ENCODE measurements at regions not wholly inside any gene's neighbourhood (a gene's known extent, or its start where the extent isn't known, plus 50 kb on each side); places are given as distances from the start of the nearest gene placed in this dataset.

DNA sequence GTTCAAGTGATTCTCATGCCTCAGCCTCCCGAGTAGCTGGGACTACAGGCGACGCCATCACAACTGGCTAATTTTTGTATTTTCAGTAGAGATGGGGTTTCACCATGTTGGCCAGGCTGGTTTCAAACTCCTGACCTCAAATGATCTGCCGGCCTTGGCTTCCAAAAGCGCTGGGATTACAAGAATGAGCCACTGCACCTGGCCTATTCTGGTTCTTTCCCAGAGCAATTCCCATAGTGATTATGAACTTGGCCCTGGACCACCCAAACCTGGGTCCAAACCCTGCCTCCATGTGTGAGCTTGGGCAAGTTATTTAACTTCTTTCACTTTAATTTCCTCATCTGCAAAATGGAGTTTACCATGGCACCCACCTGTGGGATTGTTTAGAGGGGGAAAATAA lies 61.5 kb upstream of the HEPHL1 start:
- DNase-seq, result no peak

DNA sequence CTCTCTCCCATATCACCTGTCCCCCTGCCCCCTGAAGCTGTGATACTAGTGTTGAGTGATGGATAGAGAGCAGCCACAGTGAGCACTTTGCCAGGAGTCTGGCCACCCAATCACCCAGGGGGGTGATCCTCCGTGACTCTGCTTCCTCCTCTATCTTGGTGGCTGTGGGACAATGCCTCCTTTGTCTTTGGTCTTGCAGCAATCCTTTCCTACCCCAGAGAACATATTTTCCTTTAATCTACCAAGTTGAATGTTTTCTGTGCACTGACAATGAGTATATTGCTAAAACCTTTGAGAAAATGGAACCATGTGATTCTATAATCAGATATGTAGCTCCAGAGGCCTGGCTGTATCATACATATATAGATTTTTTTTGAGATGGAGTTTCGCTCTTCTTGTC lies 58.1 kb upstream of the HEPHL1 start:
- no peak for DNase-seq

DNA sequence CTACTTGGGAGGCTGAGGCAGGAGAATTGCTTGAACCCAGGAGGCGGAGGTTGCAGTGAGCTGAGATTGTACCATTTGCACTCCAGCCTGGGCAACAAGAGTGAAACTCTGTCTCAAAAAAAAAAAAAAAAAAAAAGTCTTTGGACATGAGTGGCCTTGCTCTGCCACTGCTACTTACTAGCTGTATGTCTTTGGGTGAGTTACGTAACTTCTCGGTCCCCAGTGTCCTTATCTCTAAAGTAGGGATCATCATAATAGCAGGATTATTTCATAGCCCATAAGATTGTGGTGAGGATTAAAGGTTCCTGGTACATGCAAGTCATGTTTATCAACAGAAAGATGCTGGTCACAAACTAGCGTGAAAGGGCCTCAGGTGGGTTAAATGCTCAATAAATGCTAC lies 53.9 kb upstream of the HEPHL1 start:
- no peak for DNase-seq

DNA sequence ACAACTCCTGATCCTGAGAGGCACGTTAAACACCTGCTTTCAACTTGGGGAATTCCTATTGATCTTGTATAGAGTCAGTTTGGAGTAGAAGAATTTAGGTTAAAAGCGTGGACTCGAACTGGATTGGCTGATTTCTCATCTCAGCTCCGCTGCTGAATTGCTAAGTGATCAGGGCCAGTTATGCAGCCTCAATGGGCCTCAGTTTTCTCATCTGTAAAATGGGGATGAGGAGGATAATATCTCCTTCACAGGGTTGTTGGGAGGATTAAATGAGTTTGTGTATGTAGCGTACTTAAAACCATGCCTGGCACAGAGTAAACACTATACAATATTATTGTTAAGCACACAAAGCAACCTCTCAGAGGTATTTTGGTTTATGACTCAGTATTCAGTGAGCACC lies 53.2 kb upstream of the HEPHL1 start:
- DNase-seq, result no peak

DNA sequence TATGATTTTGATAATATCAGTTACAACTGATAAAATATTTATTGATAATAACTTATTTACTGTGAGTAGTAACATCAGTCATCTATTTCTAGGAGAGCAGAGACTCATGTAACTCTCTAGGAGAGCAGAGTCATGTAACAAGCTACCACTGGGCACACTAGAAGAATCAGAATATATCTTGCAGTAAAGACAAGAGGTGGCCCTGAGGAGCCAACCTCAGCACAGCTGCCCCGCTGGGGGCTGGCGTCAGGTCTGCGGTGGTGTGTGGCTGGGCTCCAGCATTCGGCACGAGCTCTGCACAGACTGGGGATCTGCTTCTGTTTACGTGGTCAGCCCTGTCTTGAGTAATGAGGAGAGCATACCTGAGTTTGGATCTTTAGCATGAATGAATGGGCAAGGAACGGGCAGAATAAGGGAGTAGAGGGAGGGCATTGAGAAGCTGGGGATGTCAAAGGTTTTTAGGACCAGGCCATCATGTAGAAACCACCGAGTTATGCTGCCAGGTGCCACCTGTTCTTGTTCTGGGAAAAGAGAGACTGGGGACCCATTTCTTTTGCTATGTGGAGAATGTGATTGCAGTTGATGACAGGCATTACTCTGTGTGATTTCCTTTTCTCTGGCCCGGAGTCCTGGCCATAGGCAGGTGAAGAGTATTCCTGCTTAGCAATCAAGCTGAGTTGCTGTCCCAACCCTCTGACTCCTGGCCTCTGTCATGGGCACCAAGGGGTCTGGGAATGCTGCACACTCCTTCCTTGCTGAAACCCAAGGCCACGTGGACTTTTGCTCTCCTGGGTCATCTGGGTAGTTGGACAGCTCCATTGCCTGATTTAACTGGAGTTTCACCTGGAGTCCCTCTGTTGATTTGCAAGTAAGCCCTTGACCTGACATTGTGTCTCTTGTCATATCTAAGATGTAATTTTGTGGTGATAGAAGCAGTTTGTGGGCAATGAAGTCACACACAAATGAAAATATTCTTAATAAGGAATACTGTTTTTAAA lies 50.9 kb upstream of the HEPHL1 start:
- DNase-seq, result no peak

All from hypothalamus (tissue), 51 donors.